ENCODE measurements at regions not wholly inside any gene's neighbourhood (a gene's known extent, or its start where the extent isn't known, plus 50 kb on each side); places are given as distances from the start of the nearest gene placed in this dataset.
"Not testable (repeated sequence)": the region's sequence is repeated elsewhere in the genome, so short reads cannot be mapped to it uniquely, and the experiment has no call there.

GRCh38 chr17:27957446-27957793 lies 64.3 kb upstream of the LYRM9 start:
- TF ChIP-seq CTCF (conservative IDR thresholded peaks at IDR 0.05 in 1 of 2, IDR thresholded peaks at IDR 0.05 in 1 of 2; ENCODE audit: low read depth in 1 of 2, low read length in 2 of 2); EZH2 (IDR thresholded peaks at IDR 0.05; ENCODE audit: low read length, missing control alignments): not testable (repeated sequence)
